Stimulated activated CD8-positive, alpha-beta memory T cell treated with anti-CD3 and anti-CD28 coated beads, Interleukin-2, amount 100 ng/mL, for 48 hours (primary cell): ENCODE measurements at regions not wholly inside any gene's neighbourhood (a gene's known extent, or its start where the extent isn't known, plus 50 kb on each side); places are given as distances from the start of the nearest gene placed in this dataset.

Experiments used
- DNase-seq, 2 donors: peaks; one replicate each; pipeline ENCODE4 v3.0.0-alpha.2; 2020; ENCODE audit warnings: low read depth in 2 of 2

GRCh38 chr16:11440657-11441012 is 95.4 kb downstream of the RMI2 start:
- DNase-seq, result no peak

DNA sequence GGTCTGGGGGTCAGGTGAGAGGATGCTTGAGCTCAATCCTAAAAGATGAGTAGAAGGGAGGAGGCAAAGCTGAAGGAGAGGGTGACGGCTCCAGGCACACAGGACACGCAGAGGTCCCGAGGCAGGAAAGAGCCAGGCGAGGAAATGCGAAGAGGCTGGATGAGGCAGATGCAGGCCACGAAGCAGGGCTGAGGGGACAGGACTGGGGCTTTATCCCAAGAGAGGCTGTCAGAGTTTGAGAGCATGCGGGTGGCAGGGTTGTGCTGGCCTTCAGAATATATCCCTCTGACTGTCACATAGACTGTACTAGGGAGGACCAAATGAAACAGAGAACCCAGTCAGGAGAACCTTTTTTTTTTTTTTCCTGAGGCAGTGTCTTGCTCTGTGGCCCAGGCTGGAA is 100.2 kb downstream of the RMI2 start:
- DNase-seq, result no peak

DNA sequence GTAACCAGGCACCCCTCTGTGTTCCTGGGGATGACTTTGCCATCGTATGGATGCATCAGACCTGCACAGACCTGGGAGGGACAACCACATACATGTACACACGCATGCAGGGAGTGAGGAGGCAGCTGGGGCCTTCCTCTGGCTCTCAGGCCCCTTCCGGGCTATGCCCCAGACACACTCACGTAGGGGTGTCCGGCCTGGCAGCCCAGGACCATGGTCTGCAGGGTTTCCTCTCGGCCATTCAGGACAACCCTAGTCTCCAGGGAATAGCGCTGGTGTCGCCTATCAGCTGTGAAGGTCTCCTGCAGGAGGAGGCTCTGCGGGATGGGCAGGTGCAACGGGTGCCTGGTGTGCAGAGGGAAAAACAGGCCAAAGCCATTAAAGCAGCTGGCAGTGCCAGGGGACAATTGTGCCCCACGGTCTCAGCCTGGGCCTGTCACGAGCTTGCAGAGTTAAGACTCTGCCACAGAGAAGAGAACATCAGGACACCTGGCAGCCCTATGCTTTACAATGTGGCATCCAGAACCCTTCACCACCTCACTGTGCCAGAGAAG is 101.4 kb downstream of the RMI2 start:
- no peak for DNase-seq

- DNase-seq, result no peak
These were observed 102.0 kb downstream of the RMI2 start for GRCh38 chr16:11447272-11447671.

- no peak for DNase-seq
These were observed 102.6 kb downstream of the RMI2 start for GRCh38 chr16:11447836-11448235.

DNA sequence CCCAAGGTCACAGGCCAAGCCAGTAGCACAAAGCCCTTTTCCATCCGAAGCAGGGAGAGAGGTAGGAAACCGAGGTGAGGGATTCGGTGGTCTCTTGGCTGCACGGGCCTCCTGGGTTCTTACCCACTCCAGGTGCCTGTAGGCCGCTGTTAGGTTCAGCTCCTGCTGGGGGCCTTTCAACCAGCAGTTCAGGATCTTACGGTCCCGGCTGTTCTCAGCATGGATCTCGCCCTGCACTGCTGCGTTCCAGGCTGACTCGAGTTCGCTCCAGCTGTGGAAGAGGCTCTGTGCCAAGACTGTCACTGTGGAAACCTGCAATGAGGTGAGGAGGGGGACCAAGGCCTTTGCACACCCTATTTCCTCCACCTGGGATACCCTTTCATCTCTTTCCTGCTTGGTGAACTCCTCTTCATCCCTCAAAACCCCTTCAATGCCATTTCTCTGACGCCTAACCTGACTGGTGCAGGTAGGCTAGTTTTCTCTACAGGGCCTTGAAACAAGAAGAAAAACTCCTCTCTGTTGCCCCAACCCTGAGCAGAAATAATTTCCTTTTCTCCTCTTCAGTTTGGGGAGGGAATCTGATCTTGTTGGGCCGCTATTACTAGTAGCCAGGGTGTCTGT is 103.6 kb downstream of the RMI2 start:
- DNase-seq, result no peak

DNA sequence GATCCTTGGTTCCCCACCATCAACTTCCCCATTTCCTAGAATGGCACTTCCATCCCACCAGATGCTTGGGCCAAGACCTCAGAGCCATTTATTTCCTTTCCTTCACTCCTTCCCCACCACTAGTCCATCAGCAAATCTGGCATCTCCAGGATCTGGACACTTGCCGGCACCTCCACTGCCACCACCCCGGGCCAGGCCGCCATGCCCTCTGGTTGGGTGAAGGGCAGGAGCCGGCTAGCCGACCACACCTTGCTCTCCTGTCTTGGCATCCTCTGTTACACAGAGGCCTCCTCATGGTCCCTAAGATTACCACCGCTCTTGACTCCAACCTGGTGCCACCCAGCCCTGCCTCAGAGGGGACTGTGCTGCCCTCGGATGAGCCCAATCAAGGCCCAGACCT is 104.5 kb downstream of the RMI2 start:
- no peak for DNase-seq

GRCh38 chr16:11450136-11450535 is 104.9 kb downstream of the RMI2 start:
- no peak for DNase-seq

- DNase-seq, result no peak
These were observed 107.0 kb downstream of the RMI2 start for GRCh38 chr16:11452298-11452697.

DNA sequence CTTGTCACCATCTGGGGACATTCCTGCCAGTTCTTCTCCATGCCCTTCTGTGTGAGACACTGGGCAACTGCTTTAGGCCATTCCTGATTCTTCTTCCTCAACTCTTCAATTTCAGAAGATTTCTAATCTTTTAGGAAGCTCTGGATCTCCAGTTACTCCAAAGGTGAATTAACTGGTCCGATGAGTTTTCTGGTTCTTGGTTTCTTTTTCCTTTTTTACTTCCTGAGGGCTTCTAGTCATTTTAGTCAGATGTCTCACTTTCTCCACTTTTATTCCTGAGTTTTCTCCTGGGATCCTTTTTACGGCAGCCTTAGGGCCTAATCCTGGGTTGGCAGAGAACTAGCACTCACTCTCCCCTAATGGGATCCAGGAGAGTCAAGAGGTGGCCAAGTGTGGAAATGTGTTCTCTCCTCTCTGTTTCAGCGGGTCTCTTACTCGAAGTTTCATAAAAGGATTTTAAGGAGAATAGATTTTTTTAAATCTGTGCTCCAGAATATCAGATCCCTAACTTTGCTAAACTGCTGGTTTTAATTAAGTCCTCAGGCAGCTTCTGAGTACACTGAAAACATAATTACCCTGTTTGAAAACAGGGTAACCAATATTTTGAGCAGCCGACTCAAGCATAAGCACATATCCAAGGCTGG is 107.6 kb downstream of the RMI2 start:
- no peak for DNase-seq

DNA sequence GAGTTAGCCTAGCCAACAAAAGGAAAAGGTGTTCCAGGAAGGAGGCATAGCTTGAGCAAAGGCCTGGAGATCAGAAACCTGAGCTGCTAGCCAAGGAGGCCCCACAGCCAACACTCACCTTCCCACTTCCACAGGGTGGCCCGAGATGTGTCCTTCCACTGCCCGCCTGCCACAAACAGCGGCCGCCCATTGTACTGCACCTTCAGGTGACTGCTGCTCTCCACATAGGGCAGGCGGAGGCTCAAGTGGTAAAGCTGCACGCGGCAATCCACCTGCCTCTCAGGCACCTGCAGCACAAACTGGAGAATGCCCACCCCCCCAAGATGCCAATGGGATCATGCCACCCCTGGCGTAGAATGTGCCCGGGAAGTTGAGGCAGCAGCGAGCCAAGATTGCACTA is 111.5 kb downstream of the RMI2 start:
- DNase-seq, result no peak

- no peak for DNase-seq
These were observed 114.5 kb downstream of the RMI2 start for GRCh38 chr16:11459722-11460121.

DNA sequence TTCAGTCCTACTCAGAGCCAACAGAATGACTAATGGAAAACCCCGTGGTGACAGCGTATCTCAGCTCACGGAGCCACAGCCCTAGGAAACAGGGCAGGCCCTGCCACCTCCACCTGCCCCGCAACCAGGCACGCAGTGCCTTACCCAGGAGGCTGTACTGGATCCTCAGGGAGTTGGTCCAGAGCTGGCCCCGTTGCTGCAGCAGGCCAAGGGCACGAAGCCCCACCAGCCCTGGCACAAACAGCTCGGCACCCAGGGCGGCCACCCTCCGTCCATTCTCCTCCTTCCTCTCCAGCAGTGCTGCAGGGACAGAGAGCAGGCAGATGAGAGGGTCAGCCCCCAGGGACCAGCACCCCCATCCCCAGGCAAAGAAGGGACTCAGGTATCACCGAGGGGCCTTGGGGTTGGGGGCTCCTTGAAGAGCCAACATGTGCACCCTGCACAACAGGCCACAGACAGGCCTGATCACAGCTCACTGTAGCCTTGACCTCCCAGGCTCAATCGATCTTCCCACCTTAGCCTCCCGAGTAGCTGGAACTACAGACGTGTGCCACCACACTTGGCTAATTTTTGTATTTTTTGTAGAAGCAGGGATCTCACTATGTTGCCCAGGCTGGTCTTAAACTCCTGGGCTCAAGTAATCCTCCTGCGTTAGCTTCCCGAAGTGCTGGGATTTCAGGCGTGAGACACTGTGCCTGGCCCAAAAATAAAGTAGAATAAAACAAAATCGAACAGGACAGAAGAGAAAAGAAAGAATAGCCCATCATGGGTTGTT is 115.7 kb downstream of the RMI2 start:
- DNase-seq, result no peak

DNA sequence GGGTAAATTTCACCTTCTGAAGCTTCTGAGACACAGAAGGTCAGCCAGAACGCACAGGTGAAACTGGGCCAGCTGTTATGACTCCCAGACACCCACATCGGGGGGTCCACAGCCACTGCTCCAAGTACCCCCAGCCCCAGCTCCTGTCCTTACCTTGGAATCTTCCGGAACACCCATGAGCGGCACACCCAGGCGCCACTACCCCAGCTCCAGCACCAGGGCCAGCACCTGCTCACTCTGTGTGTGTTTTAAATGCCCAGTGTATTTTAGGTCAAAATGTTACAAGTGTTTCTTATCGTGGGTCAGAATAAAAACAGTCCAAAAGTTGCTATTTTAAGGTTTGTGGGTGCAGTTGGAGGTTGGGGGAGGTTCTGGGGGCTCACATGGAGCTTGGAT is 116.3 kb downstream of the RMI2 start:
- no peak for DNase-seq

DNA sequence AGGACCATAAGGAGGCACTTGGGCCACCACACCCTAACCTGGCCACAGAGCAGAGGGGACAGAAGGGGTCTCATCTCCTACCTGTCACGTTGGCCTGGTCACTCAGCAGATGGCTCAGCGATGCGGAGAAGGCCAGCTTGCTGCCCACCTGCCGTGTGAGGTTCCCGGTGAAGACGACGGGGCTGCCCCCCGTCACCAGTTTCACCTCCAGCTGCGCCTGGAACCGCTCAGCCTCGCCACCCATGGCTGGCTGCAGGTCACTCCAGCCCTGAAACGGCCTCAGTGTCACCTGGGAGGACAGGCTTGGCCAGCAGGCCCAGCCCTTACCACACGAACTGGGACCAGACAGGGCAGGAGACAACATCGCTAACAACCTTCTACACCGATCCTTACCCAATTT is 116.8 kb downstream of the RMI2 start:
- no peak for DNase-seq

DNA sequence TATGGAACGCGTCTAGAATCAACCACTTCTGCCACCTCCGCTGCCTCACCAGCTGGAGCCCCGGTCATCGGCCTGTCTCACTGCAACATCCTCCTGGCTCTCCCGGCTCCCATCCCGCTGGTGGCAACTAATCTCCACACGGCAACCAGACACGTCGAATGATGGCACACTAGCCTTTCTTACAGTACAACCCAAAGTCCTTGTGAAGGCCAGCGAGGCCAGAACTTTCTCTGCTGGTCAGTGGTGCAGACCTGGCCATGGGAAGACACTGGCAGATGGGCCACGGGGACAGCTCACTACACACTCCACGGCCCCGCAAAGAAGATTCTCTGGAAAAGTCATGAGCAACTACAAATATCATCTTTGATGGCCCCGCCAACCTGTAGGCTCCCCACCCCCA is 117.6 kb downstream of the RMI2 start:
- DNase-seq, result no peak

DNA sequence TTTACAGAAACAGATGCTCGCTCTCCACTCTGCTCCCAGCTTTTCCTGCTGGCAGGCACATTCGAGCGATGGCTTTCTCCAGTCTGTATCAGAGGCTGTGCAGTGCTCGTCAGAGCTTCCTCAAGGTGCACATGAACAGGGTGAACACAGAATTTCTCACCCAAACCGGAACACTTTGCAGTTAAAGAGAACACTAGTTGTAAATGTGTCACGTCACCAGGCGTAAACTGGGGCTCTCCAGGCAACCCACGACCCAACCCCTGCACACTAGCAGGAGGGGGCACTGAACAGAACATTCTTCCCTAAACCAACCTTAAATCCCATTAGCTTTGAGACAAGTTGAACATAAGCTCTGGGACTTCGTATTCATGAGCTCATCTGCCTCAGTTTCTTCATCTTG is 119.0 kb downstream of the RMI2 start:
- no peak for DNase-seq

GRCh38 chr16:11465675-11466074 is 120.4 kb downstream of the RMI2 start:
- no peak for DNase-seq

GRCh38 chr16:11470676-11471415 is 115.9 kb downstream of the LITAF start:
- DNase-seq, result no peak

GRCh38 chr16:11471548-11471947 is 115.2 kb downstream of the LITAF start:
- no peak for DNase-seq

- no peak for DNase-seq
These were observed 114.3 kb downstream of the LITAF start for GRCh38 chr16:11472410-11472809.

- DNase-seq, result no peak
These were observed 113.9 kb downstream of the LITAF start for GRCh38 chr16:11472851-11473250.
